Nephron (organoid): ENCODE measurements at regions not wholly inside any gene's neighbourhood (a gene's known extent, or its start where the extent isn't known, plus 50 kb on each side); places are given as distances from the start of the nearest gene placed in this dataset.

ENCODE experiments used
- H3K27ac Mint-ChIP-seq, 3 experiments: 2 replicates each; pipeline ENCODE4 v1.8.0; 2020; ENCODE audit warnings: mixed read lengths in 3 of 3, mild to moderate bottlenecking in 2 of 3, moderate library complexity in 1 of 3
- H3K27me3 Mint-ChIP-seq: 2 replicates; pipeline ENCODE4 v1.8.0; 2021; ENCODE audit warnings: low read depth, mild to moderate bottlenecking, moderate library complexity, mixed read lengths
- H3K36me3 Mint-ChIP-seq: 2 replicates; pipeline ENCODE4 v1.8.0; 2020; ENCODE audit warnings: low read depth, mixed read lengths
- H3K4me1 Mint-ChIP-seq: 2 replicates; pipeline ENCODE4 v1.8.0; 2020; ENCODE audit warnings: mixed read lengths
- H3K4me3 Mint-ChIP-seq, 3 experiments: 2 replicates each; pipeline ENCODE4 v1.8.0; 2020; ENCODE audit warnings: mild to moderate bottlenecking in 3 of 3, mixed read lengths in 3 of 3, moderate library complexity in 2 of 3
- H3K9me3 Mint-ChIP-seq: 2 replicates; pipeline ENCODE4 v1.8.0; 2020; ENCODE audit warnings: mixed read lengths
- CTCF ChIP-seq, 3 experiments: fragments of 200-600 bp; sonication (generic); IDR thresholded peaks; one replicate each; pipeline ENCODE4 v1.5.0; 2021; ENCODE audit warnings: antibody characterized with exemption in 3 of 3; ENCODE audit not compliant: unreplicated experiment in 3 of 3

GRCh38 chr2:103945083-103945482 lies 908.8 kb upstream of the POU3F3 start:
- no peak for TF ChIP-seq CTCF (IDR thresholded peaks at IDR 0.05; ENCODE audit: unreplicated experiment in 3 of 3)
- Mint-ChIP-seq H3K4me1 (no peaks in the 10 kb centered on the region), H3K4me3 (no peak overlapping the region), H3K9me3 (peaks cover 5% of the 10 kb centered on the region), H3K36me3 (no peaks in the 10 kb centered on the region), H3K27me3 (no peaks in the 10 kb centered on the region), H3K27ac (no peak overlapping the region)

GRCh38 chr2:103959174-103960128 lies 894.5 kb upstream of the POU3F3 start:
- TF ChIP-seq CTCF (IDR thresholded peaks at IDR 0.05; ENCODE audit: unreplicated experiment in 3 of 3): peak; percentile 77 to 86 (median 84)
- H3K27ac Mint-ChIP-seq: no peak overlapping the region
- peaks cover 38% of the 10 kb centered on the region for H3K27me3 Mint-ChIP-seq
- H3K4me3 Mint-ChIP-seq: no peak overlapping the region
- no peaks in the 10 kb centered on the region for H3K36me3 Mint-ChIP-seq
- H3K4me1 Mint-ChIP-seq: no peaks in the 10 kb centered on the region
- no peaks in the 10 kb centered on the region for H3K9me3 Mint-ChIP-seq

DNA sequence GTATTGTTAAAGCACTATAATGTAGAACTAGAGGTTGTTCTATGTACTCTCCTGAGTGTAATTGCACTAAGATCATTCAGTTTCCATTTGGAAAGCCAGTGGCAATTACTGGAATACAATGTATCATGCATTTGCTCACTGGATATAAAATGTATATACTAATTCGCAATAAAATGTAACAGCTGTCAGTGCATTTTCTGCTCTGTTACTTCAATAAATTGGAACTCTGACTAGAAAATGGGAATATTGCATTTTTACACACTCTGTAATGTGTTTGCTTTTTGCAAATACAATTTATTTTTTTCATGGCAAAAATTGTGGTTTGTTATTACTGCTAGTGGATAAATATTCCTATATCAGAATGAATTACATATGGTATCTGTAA lies 893.8 kb upstream of the POU3F3 start:
- no peak for TF ChIP-seq CTCF (IDR thresholded peaks at IDR 0.05; ENCODE audit: unreplicated experiment in 3 of 3)
- H3K4me3 Mint-ChIP-seq: no peak overlapping the region

DNA sequence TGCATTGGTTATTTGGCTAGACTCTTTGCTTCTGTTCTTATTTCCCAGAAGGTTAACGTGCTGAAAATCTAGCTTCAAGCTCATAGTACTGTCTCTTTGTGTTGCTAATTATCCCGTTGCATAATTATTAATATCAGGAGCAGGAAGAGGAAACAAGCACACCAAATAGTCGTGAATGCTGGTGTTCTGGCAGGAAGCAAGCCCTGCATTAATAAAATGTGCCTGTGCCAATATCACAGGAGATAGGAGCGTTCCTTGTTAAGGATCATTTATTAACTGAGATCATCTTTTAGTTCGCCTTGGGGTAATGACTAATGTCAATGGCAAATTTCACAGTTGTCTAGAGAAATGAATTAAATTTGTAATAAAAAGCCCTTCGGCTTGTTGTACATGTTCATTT lies 893.0 kb upstream of the POU3F3 start:
- no peak overlapping the region for H3K4me3 Mint-ChIP-seq
- H3K36me3 Mint-ChIP-seq: no peaks in the 10 kb centered on the region
- H3K27me3 Mint-ChIP-seq: peaks cover 38% of the 10 kb centered on the region
- peaks cover 3% of the 10 kb centered on the region for H3K9me3 Mint-ChIP-seq
- H3K4me1 Mint-ChIP-seq: no peaks in the 10 kb centered on the region
- peak overlapping the region in 1 of 3 experiments; percentile 18 for H3K27ac Mint-ChIP-seq
- TF ChIP-seq CTCF (IDR thresholded peaks at IDR 0.05; ENCODE audit: unreplicated experiment in 3 of 3): no peak

More for the DNA sequence above, 893.8 kb upstream of the POU3F3 start:
- Mint-ChIP-seq H3K27me3 (peaks cover 38% of the 10 kb centered on the region), H3K27ac (no peak overlapping the region), H3K4me1 (no peaks in the 10 kb centered on the region), H3K9me3 (no peaks in the 10 kb centered on the region), H3K36me3 (no peaks in the 10 kb centered on the region)

DNA sequence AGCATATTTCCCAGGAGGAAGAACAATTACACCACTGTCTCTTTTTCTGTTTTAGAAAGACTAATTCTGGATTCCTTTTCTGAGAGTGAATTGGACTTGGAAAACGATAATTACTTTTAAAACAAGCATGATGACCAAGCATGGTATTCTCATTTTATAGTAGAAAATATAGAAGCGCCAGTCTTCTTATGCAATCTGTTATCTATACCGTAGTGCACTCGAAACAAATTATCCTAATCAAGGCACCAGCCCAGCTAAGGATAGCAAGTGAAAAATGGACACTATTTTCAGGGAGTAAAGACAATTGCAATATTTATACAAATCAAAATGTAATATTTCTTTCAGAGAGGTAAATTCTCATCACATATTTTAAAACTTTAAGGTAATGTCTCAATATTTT lies 892.1 kb upstream of the POU3F3 start:
- no peak overlapping the region for H3K27ac Mint-ChIP-seq
- TF ChIP-seq CTCF (IDR thresholded peaks at IDR 0.05; ENCODE audit: unreplicated experiment in 3 of 3): no peak
- H3K36me3 Mint-ChIP-seq: no peaks in the 10 kb centered on the region
- H3K9me3 Mint-ChIP-seq: peaks cover 3% of the 10 kb centered on the region
- H3K4me1 Mint-ChIP-seq: no peaks in the 10 kb centered on the region
- H3K4me3 Mint-ChIP-seq: no peak overlapping the region
- H3K27me3 Mint-ChIP-seq: peaks cover 34% of the 10 kb centered on the region

DNA sequence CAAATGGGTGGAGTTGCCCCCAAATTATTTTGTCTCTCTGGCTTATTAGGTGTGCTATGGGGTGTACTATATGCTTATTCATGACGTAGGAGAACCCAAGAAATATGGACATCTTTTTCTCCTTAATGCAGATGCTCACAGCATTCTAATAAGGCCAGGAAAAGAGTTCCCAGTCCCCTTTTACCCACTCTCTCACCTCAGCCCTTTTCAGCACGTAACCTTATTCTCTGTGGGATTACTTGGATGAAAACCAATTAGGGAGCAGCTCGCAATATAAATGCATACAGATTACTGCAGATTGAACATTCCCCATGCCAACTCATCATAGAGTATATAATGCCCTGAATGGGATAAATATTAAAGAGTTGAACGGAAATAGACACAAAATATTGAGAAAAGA lies 891.2 kb upstream of the POU3F3 start:
- no peak for TF ChIP-seq CTCF (IDR thresholded peaks at IDR 0.05; ENCODE audit: unreplicated experiment in 3 of 3)
- Mint-ChIP-seq H3K4me3 (no peak overlapping the region), H3K9me3 (peaks cover 3% of the 10 kb centered on the region), H3K36me3 (no peaks in the 10 kb centered on the region), H3K4me1 (no peaks in the 10 kb centered on the region), H3K27me3 (peaks cover 29% of the 10 kb centered on the region), H3K27ac (peak overlapping the region in 2 of 3 experiments; percentile 56 to 90)
